CD4-positive, alpha-beta T cell (primary cell): ENCODE measurements at regions not wholly inside any gene's neighbourhood (a gene's known extent, or its start where the extent isn't known, plus 50 kb on each side); places are given as distances from the start of the nearest gene placed in this dataset.

Experiments used
- ATAC-seq: fragments of 200-7000 bp; cut with Tn5 transposase; one replicate; pipeline ENCODE4 v1.10.0; 2022; ENCODE audit warnings: mild to moderate bottlenecking; ENCODE audit not compliant: poor library complexity
- CTCF ChIA-PET: fragments of 350-600 bp; sonication (Branson Sonifier 250); formaldehyde crosslinking; loops from one replicate; lab custom pipeline; 2021; ENCODE audit warnings: antibody characterized with exemption, inconsistent platforms; lab: Charles Lee
- POLR2A ChIA-PET: fragments of 350-600 bp; sonication (Branson Sonifier 250); formaldehyde crosslinking; loops from one replicate; lab custom pipeline; 2021; ENCODE audit warnings: antibody characterized with exemption, inconsistent platforms; lab: Charles Lee
- DNase-seq, 14 experiments: peaks; one replicate each; pipeline ENCODE4 v3.0.0-alpha.2; 2013 to 2020; ENCODE audit warnings: mixed read lengths in 2 of 14
- H3K27ac ChIP-seq, 2 donors: one replicate each; pipeline versions ENCODE4 v1.5.1 to v1.7.0; 2013; ENCODE audit warnings: low read length in 2 of 2, low read depth in 1 of 2, mild to moderate bottlenecking in 1 of 2
- H3K27me3 ChIP-seq, 2 experiments: 1 replicate in 1 of 2; 2 replicates in 1 of 2; pipeline versions ENCODE4 v1.6.1 to v1.7.0; 2013; ENCODE audit warnings: low read length in 2 of 2, control low read depth in 1 of 2, mild to moderate bottlenecking in 1 of 2, moderate library complexity in 1 of 2; ENCODE audit not compliant: insufficient read depth in 2 of 2, control insufficient read depth in 1 of 2
- H3K36me3 ChIP-seq: one replicate; pipeline ENCODE4 v1.6.1; 2013; ENCODE audit warnings: low read length, control low read depth; ENCODE audit not compliant: insufficient read depth
- H3K4me1 ChIP-seq: one replicate; pipeline ENCODE4 v1.6.1; 2013; ENCODE audit warnings: low read length, control low read depth; ENCODE audit not compliant: insufficient read depth
- H3K4me3 ChIP-seq: one replicate; pipeline ENCODE4 v1.5.1; 2013; ENCODE audit warnings: mild to moderate bottlenecking, low read length, moderate library complexity
- H3K9me3 ChIP-seq, 2 experiments: 1 replicate in 1 of 2; 2 replicates in 1 of 2; pipeline versions ENCODE4 v1.6.1 to v1.7.0; 2013; ENCODE audit warnings: low read length in 2 of 2, mild to moderate bottlenecking in 2 of 2, control low read depth in 1 of 2, moderate library complexity in 1 of 2; ENCODE audit not compliant: control insufficient read depth in 1 of 2, insufficient read depth in 1 of 2
- H3K27ac Mint-ChIP-seq: one replicate; pipeline ENCODE4 v1.8.0; 2020; ENCODE audit warnings: mixed read lengths
- H3K27me3 Mint-ChIP-seq: one replicate; pipeline ENCODE4 v1.8.0; 2021; ENCODE audit warnings: mixed read lengths
- H3K36me3 Mint-ChIP-seq: one replicate; pipeline ENCODE4 v1.8.0; 2021; ENCODE audit warnings: low read depth, mixed read lengths
- H3K4me1 Mint-ChIP-seq: one replicate; pipeline ENCODE4 v1.8.0; 2021; ENCODE audit warnings: low read depth, mixed read lengths
- H3K4me3 Mint-ChIP-seq: one replicate; pipeline ENCODE4 v1.8.0; 2020; ENCODE audit warnings: mild to moderate bottlenecking, mixed read lengths
- H3K9me3 Mint-ChIP-seq: one replicate; pipeline ENCODE4 v1.8.0; 2020; ENCODE audit warnings: mixed read lengths
- intact Hi-C, 2 experiments: fragments of 100-400 bp; cut with DNase I in 1 of 2; cut with micrococcal nuclease in 1 of 2; formaldehyde crosslinking; loops; one replicate each; pipeline versions ENCODE4 v1.15.1 to v1.9.0; 2023 to 2025; cut with DNase I, micrococcal nuclease
- TF ChIP-seq, protein P1 (sequence below): fragments of 200-600 bp; IDR thresholded peaks from one replicate; pipeline ENCODE4 v1.8.0; 2022; ENCODE audit warnings: antibody characterized with exemption, mild to moderate bottlenecking

DNA sequence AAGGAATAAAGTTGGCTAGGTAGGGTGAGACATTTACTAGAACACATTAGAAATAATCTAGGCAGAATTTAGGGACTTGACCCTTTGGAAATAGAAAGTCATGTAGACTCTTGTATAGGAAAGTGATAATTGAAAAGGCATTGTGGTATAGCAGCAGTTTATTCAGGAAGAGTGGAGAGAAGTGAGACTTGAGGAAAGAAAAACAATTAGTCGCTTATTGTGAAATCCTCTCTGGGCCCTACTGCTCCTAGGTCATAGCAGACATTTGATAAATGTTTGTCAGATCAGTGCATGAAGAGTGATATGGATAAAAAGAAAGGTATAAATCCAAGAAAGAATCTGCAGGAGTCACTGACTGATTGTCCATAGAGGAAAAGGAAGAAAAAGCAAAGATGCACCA lies 337.6 kb downstream of the HNRNPD start:
- H3K4me3 ChIP-seq = no peak overlapping the region
- H3K4me3 Mint-ChIP-seq = no peak overlapping the region
- ATAC-seq (no peak), DNase-seq (no peak)
- H3K4me1 ChIP-seq = no peaks in the 10 kb centered on the region
- H3K36me3 ChIP-seq = no peaks in the 10 kb centered on the region
- H3K27me3 Mint-ChIP-seq = peaks cover 49% of the 10 kb centered on the region
- TF ChIP-seq, protein P1, sequence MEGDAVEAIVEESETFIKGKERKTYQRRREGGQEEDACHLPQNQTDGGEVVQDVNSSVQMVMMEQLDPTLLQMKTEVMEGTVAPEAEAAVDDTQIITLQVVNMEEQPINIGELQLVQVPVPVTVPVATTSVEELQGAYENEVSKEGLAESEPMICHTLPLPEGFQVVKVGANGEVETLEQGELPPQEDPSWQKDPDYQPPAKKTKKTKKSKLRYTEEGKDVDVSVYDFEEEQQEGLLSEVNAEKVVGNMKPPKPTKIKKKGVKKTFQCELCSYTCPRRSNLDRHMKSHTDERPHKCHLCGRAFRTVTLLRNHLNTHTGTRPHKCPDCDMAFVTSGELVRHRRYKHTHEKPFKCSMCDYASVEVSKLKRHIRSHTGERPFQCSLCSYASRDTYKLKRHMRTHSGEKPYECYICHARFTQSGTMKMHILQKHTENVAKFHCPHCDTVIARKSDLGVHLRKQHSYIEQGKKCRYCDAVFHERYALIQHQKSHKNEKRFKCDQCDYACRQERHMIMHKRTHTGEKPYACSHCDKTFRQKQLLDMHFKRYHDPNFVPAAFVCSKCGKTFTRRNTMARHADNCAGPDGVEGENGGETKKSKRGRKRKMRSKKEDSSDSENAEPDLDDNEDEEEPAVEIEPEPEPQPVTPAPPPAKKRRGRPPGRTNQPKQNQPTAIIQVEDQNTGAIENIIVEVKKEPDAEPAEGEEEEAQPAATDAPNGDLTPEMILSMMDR = no peak
- ChIA-PET POLR2A (interaction anchor here (0.6 kb wide), 1 partner anchor 503 kb away, joined by 4 read pairs; no protein-coding TSS in a partner anchor), CTCF (no interaction called here)
- intact Hi-C loops = no loop called here
- H3K9me3 ChIP-seq = no peaks in the 10 kb centered on the region
- H3K27ac ChIP-seq = no peak overlapping the region
- no peak overlapping the region for H3K27ac Mint-ChIP-seq
- H3K27me3 ChIP-seq = peaks cover under 1 to 4% of the 10 kb centered on the region in 2 experiments
- H3K9me3 Mint-ChIP-seq = no peaks in the 10 kb centered on the region
- no peaks in the 10 kb centered on the region for H3K4me1 Mint-ChIP-seq
- H3K36me3 Mint-ChIP-seq = no peaks in the 10 kb centered on the region

DNA sequence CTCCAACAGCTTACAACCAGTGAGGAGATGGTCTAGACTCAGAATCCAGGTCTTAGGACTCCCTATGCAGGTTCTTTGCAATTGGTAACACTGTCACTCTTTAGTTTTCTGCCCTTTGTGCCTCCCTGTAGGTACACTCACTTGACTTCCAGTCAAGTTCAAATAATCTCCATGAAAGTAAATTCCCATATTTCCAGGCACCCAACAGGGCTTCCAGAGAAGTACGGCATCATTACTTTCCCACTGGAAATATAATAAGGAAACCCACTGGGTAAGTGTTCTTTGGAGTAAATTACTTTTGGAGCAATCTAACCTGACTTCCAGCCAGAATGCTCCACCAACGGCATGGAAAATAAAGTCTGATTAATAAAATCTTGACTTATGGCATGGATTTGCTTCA lies 338.9 kb downstream of the HNRNPD start:
- ATAC-seq (no peak), DNase-seq (no peak)
- no peak overlapping the region for H3K27ac Mint-ChIP-seq
- ChIA-PET CTCF (no interaction called here), POLR2A (no interaction called here)
- no peak overlapping the region for H3K27ac ChIP-seq
- intact Hi-C loops = no loop called here
- no peaks in the 10 kb centered on the region for H3K9me3 Mint-ChIP-seq
- H3K27me3 ChIP-seq = no peaks in the 10 kb centered on the region
- no peaks in the 10 kb centered on the region for H3K36me3 Mint-ChIP-seq
- TF ChIP-seq, protein P1 = no peak
- no peaks in the 10 kb centered on the region for H3K4me1 Mint-ChIP-seq
- no peaks in the 10 kb centered on the region for H3K9me3 ChIP-seq
- no peak overlapping the region for H3K4me3 ChIP-seq
- no peak overlapping the region for H3K4me3 Mint-ChIP-seq
- H3K27me3 Mint-ChIP-seq = peaks cover 37% of the 10 kb centered on the region
- H3K36me3 ChIP-seq = no peaks in the 10 kb centered on the region
- H3K4me1 ChIP-seq = no peaks in the 10 kb centered on the region

DNA sequence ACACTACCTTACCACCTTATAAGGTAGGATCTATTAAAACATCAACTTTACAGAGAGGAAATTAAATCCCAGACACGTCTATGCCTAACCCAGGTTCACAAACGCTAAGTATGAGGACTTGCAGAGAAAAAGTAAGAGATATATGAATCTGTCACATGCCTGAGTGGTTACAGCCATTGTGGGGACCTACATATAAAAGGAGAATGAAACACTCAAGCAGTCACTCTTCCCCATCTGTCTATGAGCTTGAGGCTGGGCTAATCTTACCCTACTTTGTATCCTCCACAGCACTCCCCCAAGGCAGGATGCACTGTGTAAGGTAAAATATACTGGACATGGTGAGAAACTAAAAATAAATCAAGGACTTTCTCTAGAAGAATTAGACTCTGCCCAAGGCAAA lies 339.9 kb downstream of the HNRNPD start:
- TF ChIP-seq, protein P1 = no peak
- ChIA-PET CTCF (no interaction called here), POLR2A (no interaction called here)
- DNase-seq = no peak
- intact Hi-C loops = no loop called here
- Histone ChIP-seq H3K4me3 (no peak overlapping the region), H3K27ac (no peak overlapping the region), H3K27me3 (no peaks in the 10 kb centered on the region), H3K36me3 (no peaks in the 10 kb centered on the region), H3K9me3 (no peaks in the 10 kb centered on the region), H3K4me1 (no peaks in the 10 kb centered on the region)
- H3K4me3 Mint-ChIP-seq = no peak overlapping the region
- no peaks in the 10 kb centered on the region for H3K4me1 Mint-ChIP-seq
- no peak for ATAC-seq
- no peaks in the 10 kb centered on the region for H3K36me3 Mint-ChIP-seq
- no peak overlapping the region for H3K27ac Mint-ChIP-seq
- H3K27me3 Mint-ChIP-seq = peaks cover 31% of the 10 kb centered on the region
- no peaks in the 10 kb centered on the region for H3K9me3 Mint-ChIP-seq
